ENCODE measurements at regions not wholly inside any gene's neighbourhood (a gene's known extent, or its start where the extent isn't known, plus 50 kb on each side); places are given as distances from the start of the nearest gene placed in this dataset.

- TF ChIP-seq MYC (IDR thresholded peaks at IDR 0.05; ENCODE audit: borderline replicate concordance, low read length), result no peak
- no peak for TF ChIP-seq MAFK (IDR thresholded peaks at IDR 0.05; ENCODE audit: partially characterized antibody)
- TF ChIP-seq CTCF (IDR thresholded peaks at IDR 0.05), result no peak
- TF ChIP-seq HES2 (IDR thresholded peaks at IDR 0.05), result no peak
- no peak for TF ChIP-seq CHD2 (IDR thresholded peaks at IDR 0.05; ENCODE audit: low read length, partially characterized antibody)
These were observed 192.5 kb upstream of the RAG2 start for GRCh38 chr11:36790526-36790925.
